HAP-1 (cell line): ENCODE measurements at regions not wholly inside any gene's neighbourhood (a gene's known extent, or its start where the extent isn't known, plus 50 kb on each side); places are given as distances from the start of the nearest gene placed in this dataset.
A peak's percentile ranks its signal among the peaks of the same experiment; 100 is the strongest.
"Not testable (repeated sequence)": the region's sequence is repeated elsewhere in the genome, so short reads cannot be mapped to it uniquely, and the experiment has no call there.

Experiments used
- DNase-seq, 2 experiments: peaks; one replicate each; pipeline ENCODE4 v3.0.0-alpha.2; 2016 to 2020; ENCODE audit warnings: low spot score in 2 of 2
- H3K27me3 ChIP-seq: fragments of 250-450 bp; sonication (Bioruptor Pico); 2 replicates; pipeline ENCODE4 v1.5.1; 2020; ENCODE audit warnings: low read depth, mild to moderate bottlenecking, moderate library complexity
- H3K36me3 ChIP-seq: fragments of 250-450 bp; sonication (Bioruptor Pico); replicated peaks from 2 replicates; pipeline ENCODE4 v1.5.1; 2020; ENCODE audit warnings: mild to moderate bottlenecking
- H3K4me1 ChIP-seq: fragments of 250-450 bp; sonication (Bioruptor Pico); 2 replicates; pipeline ENCODE4 v1.5.1; 2020; ENCODE audit warnings: mild to moderate bottlenecking
- H3K4me3 ChIP-seq: fragments of 250-450 bp; sonication (Bioruptor Pico); 2 replicates; pipeline ENCODE4 v1.5.1; 2020; ENCODE audit warnings: mild to moderate bottlenecking, moderate library complexity
- H3K9me3 ChIP-seq: fragments of 250-450 bp; sonication (Bioruptor Pico); 2 replicates; pipeline ENCODE4 v1.5.1; 2020; ENCODE audit warnings: mild to moderate bottlenecking, moderate library complexity
- in situ Hi-C: fragments of 300-500 bp; cut with MboI; formaldehyde crosslinking; loops from 3 replicates; pipeline ENCODE4 v1.14.3; 2020; ENCODE audit warnings: low sequenced_read_pairs, inconsistent platforms, mixed read lengths

DNA sequence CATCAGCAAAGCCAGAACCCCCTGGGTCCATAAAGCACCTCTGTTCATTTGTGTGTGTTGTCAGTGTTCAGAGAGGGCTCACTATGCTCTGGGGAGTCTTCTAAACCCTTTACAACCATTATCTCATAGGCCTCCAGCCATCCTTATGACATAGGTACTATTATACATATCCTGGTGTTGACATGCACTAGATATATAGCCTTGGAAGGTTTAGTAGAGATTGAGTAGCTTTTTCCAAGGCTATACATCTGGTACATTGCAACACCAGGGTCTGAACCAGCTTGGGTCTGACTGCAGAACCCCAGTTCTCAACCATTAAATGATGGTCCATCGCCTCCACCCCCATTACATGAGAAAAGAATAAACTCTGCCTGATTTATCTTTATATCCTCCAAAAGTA is 253.6 kb upstream of the MKLN1 start:
- Histone ChIP-seq H3K36me3 (no peaks in the 10 kb centered on the region), H3K4me3 (no peak overlapping the region), H3K27me3 (no peaks in the 10 kb centered on the region), H3K4me1 (peaks cover 39% of the 10 kb centered on the region), H3K9me3 (no peaks in the 10 kb centered on the region)
- in situ Hi-C loops, result no loop called here
- DNase-seq, result no peak

DNA sequence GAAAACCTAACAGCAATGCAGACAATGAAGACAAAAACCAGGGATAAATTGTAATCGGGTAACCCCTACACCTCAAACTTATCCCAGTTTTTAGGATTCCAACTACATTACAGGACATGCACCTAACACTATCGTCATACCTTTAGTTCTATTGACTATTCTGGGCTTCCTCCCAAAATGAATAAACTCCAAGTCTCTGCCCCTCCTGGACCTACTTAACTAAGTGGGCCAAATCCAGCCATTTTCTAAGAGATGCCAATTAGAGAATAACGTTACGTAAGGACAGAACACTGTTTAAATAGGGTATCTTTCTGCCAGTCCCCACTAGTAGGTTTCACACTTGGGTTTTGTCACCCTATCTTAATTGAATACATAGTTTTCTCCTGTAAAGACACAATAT is 253.1 kb upstream of the MKLN1 start:
- in situ Hi-C loops, result no loop called here
- no peak overlapping the region for H3K4me3 ChIP-seq
- H3K9me3 ChIP-seq, result no peaks in the 10 kb centered on the region
- no peaks in the 10 kb centered on the region for H3K27me3 ChIP-seq
- no peaks in the 10 kb centered on the region for H3K36me3 ChIP-seq
- no peak for DNase-seq
- peaks cover 38% of the 10 kb centered on the region for H3K4me1 ChIP-seq

DNA sequence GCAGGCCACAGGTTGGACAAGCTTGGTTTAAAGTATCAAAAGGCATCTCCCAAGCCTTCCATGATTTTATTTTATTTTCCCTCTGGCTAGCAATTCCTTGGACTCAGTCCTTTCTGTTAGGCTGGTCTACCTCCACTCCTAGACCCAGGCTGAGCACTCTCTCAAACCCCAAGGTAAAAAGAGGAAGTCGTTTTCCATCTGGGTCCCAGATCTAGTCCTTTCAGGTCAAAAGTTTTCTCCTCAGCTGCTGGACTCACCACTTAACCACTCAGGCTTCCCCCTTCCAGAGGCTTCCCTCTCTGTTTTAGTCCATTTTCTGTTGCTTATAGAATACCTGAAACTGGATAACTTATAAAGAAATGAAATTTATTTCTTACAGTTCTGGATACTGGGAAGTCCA is 252.3 kb upstream of the MKLN1 start:
- H3K4me3 ChIP-seq, result no peak overlapping the region
- no peak for DNase-seq
- H3K4me1 ChIP-seq, result peaks cover 33% of the 10 kb centered on the region
- H3K9me3 ChIP-seq, result no peaks in the 10 kb centered on the region
- no peaks in the 10 kb centered on the region for H3K27me3 ChIP-seq
- H3K36me3 ChIP-seq, result no peaks in the 10 kb centered on the region
- in situ Hi-C loops, result no loop called here

- Histone ChIP-seq H3K27me3 (no peaks in the 10 kb centered on the region), H3K4me1 (peaks cover 30% of the 10 kb centered on the region), H3K36me3 (no peaks in the 10 kb centered on the region), H3K4me3 (no peak overlapping the region), H3K9me3 (no peaks in the 10 kb centered on the region)
- in situ Hi-C loops, result no loop called here
- peak; percentile 22 to 46 for DNase-seq
Observed at GRCh38 chr7:131076032-131076431, 251.6 kb upstream of the MKLN1 start.

- Histone ChIP-seq H3K27me3 (no peaks in the 10 kb centered on the region), H3K4me1 (peaks cover 25% of the 10 kb centered on the region), H3K36me3 (no peaks in the 10 kb centered on the region), H3K9me3 (no peaks in the 10 kb centered on the region), H3K4me3 (no peak overlapping the region)
- DNase-seq, result peak in 1 of 2 experiments; percentile 34
- in situ Hi-C loops, result no loop called here
Observed at GRCh38 chr7:131076711-131077181, 250.9 kb upstream of the MKLN1 start.

GRCh38 chr7:131077735-131078134 is 249.9 kb upstream of the MKLN1 start:
- Histone ChIP-seq H3K4me3 (no peak overlapping the region), H3K9me3 (no peaks in the 10 kb centered on the region), H3K4me1 (peaks cover 20% of the 10 kb centered on the region), H3K36me3 (no peaks in the 10 kb centered on the region), H3K27me3 (no peaks in the 10 kb centered on the region)
- no peak for DNase-seq
- in situ Hi-C loops, result no loop called here

DNA sequence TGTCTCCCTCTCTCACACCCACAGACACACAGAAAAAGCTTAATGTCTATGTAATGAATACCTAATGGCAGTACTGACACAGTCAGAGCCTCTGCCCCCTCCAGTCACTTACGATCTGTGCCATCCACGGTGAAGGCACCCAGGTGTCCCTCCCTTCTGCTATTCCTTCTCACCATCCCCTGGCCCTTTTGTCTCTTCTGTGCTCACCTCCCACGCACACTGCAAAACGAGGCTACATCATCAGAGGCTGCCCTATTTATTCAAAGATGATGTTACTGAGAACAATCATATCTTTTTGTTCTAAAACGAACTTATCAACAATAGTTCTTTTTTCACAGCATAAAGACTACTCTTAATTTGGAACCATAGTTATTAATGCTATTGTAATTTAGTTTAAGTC is 246.9 kb upstream of the MKLN1 start:
- H3K27me3 ChIP-seq, result no peaks in the 10 kb centered on the region
- in situ Hi-C loops, result no loop called here
- DNase-seq, result no peak
- H3K4me3 ChIP-seq, result no peak overlapping the region
- H3K36me3 ChIP-seq, result no peaks in the 10 kb centered on the region
- no peaks in the 10 kb centered on the region for H3K9me3 ChIP-seq
- H3K4me1 ChIP-seq, result peaks cover 18% of the 10 kb centered on the region

DNA sequence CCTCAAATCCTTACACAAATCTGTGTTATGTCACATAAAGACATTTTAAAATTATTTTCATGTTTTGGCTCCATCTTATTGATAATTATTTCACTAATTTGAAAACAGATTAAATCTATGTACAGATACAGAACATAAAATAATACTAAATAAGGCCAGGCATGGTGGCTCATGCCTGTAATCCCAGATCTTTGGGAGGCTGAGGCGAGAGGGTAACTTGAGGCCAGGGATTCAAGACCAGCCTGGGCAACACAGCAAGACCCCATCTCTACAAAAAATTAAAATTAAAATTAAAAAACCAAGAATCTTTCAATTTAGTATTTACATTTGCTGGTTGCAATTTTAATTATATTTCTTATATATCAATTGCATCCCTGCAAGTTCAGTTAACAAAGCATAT is 246.4 kb upstream of the MKLN1 start:
- H3K4me3 ChIP-seq, result no peak overlapping the region
- in situ Hi-C loops, result no loop called here
- no peaks in the 10 kb centered on the region for H3K36me3 ChIP-seq
- no peak for DNase-seq
- H3K4me1 ChIP-seq, result peaks cover 12% of the 10 kb centered on the region
- no peaks in the 10 kb centered on the region for H3K27me3 ChIP-seq
- H3K9me3 ChIP-seq, result no peaks in the 10 kb centered on the region

DNA sequence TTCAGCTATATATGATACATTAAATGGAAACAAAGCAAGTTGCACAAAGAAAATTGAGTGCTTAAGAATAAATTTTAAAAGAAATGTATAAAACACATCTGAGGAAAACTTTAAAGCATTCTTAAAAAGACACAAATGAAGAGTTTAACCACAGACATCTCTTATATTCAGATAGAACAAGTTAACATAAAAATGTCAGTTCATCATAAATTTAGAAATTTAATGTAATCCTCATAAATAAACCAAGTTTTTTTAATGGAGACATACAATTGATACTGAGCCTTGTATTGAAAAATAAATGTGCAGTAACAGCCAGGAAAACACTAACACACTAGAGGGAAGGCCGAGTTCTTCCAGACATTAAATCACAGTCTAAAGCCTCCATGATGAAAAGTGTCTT is 243.9 kb upstream of the MKLN1 start:
- DNase-seq, result no peak
- H3K27me3 ChIP-seq, result no peaks in the 10 kb centered on the region
- no peaks in the 10 kb centered on the region for H3K9me3 ChIP-seq
- H3K36me3 ChIP-seq, result no peaks in the 10 kb centered on the region
- H3K4me3 ChIP-seq, result no peak overlapping the region
- H3K4me1 ChIP-seq, result no peaks in the 10 kb centered on the region
- in situ Hi-C loops, result no loop called here

- H3K4me3 ChIP-seq, H3K9me3 ChIP-seq, H3K4me1 ChIP-seq, H3K27me3 ChIP-seq, in situ Hi-C loops, H3K36me3 ChIP-seq, DNase-seq: not testable (repeated sequence)
Observed at GRCh38 chr7:131084336-131084735, 243.3 kb upstream of the MKLN1 start.

DNA sequence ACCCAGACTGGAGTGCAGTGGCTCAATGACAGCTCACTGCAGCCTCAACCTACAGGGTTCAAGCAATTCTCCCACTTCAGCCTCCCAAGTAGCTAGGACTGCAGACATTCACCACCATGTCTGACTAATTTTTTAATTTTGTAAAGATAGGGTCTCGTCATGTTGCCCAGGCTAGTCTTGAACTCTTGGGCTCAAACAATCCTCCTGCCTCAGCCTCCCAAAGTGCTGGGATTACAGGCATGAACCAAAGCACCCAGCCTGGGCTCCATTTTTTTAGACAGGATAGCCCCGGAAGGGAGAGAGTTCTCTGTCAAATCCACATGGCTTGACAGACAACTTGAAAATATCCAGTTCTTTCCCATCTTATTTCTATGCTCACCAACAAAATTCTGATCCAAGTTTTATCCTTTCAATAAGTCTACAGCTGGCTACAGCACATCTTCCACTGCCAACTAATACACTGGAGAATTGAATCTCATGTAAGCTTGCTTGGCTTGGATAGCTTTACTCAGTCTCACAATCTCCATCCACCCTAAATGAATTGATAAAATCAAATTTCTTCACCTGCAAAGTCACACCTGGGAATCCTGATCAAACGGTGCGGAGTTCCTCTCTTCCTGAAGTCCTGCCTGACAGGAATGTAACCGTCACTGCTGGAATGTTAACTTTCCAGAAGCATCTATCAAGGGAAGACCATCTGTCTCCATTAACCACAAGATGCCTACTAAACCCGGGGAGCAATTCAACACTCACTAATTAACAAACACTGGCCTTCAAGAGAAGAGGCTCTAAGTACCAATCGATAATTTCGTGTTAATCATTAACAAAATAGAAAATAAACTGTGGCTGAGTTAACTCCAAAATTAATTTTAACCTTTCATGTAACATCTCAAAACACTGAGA is 239.7 kb upstream of the MKLN1 start:
- Histone ChIP-seq H3K4me3 (no peak overlapping the region), H3K27me3 (no peaks in the 10 kb centered on the region), H3K9me3 (no peaks in the 10 kb centered on the region), H3K36me3 (no peaks in the 10 kb centered on the region), H3K4me1 (peaks cover 34% of the 10 kb centered on the region)
- in situ Hi-C loops, result no loop called here
- no peak for DNase-seq

DNA sequence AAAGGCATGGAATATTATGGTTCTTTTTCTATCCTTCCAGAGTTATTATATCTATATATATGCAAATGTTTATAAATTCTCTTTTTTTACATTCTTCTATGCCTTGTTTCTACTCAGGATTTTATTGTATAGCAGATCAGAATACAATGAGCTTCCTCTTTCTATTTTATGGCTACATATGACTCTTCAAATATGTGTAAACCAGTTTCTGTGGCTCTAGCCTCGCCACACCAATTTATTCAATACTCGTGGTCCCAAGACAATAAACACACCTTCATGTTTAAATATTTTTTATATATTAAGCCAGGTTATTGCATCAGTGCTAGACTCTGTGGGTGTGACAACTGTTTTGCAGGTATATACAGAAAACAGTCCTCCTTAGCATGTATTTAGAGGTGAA is 237.5 kb upstream of the MKLN1 start:
- H3K27me3 ChIP-seq, result no peaks in the 10 kb centered on the region
- H3K9me3 ChIP-seq, result no peaks in the 10 kb centered on the region
- no peak overlapping the region for H3K4me3 ChIP-seq
- H3K36me3 ChIP-seq, result no peaks in the 10 kb centered on the region
- peaks cover 35% of the 10 kb centered on the region for H3K4me1 ChIP-seq
- no peak for DNase-seq
- in situ Hi-C loops, result no loop called here

DNA sequence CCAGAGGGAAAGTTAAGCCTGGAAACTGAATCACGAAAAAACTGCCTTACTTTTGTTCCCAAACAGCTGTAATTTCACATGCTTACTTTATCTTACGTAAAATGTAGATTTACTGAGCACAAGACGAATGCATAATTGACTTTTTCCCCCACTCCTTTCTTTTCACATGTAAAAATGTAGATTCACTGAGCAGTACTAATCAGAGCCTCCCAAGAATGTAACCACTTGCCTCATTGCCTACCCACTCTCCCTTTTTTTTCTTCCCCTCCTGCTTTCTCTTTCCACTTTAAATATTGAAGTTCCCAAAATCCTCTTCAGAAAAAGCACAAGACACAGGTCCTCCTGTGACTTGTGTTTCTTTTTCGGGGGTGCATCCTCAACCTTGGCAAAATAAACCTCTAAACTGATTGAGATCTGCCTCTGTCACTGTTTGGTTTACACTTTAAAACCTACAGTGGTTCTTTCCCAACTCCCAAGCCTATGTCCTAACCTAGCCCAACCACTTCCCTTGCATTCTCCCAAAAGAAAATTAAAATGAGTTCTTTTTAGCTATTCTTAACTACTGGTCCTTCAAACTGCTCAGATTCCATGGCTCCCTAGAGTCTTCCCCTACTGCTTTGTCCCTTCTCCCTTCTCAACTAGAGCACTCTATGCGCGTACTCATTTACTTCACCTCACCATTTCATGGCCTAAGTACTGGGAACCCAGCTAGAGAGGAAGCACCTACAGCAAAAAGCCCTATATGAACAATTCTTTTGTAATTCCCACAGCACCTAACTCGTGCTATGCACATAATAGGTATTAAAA is 236.6 kb upstream of the MKLN1 start:
- in situ Hi-C loops, result no loop called here
- peak in 1 of 2 experiments; percentile 90 for DNase-seq
- no peaks in the 10 kb centered on the region for H3K27me3 ChIP-seq
- H3K4me1 ChIP-seq, result peaks cover 44% of the 10 kb centered on the region
- no peaks in the 10 kb centered on the region for H3K9me3 ChIP-seq
- H3K36me3 ChIP-seq, result no peaks in the 10 kb centered on the region
- no peak overlapping the region for H3K4me3 ChIP-seq

DNA sequence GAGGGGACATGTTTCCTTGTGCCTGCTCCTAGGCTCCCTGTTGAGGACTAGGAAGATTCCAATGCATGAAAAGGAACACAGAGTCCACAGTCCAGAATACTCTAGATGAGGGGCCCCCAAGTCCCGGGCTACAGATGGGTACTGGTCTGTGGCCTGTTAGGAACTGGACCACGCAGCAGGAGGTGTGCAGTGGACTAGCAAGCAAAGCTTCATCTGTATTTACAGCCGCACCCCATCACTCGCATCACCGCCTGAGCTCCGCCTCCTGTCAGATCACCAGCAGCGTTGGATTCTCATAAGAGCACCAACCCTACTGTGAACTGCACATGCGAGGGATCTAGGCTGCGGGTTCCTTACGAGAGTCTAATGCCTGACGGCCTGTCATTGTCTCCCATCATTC is 233.0 kb upstream of the MKLN1 start:
- DNase-seq, result no peak
- Histone ChIP-seq H3K4me3 (no peak overlapping the region), H3K27me3 (no peaks in the 10 kb centered on the region), H3K4me1 (peaks cover 57% of the 10 kb centered on the region), H3K9me3 (no peaks in the 10 kb centered on the region), H3K36me3 (no peaks in the 10 kb centered on the region)
- in situ Hi-C loops, result no loop called here
